OCI-M1 (cell line): ENCODE measurements at regions not wholly inside any gene's neighbourhood (a gene's known extent, or its start where the extent isn't known, plus 50 kb on each side); places are given as distances from the start of the nearest gene placed in this dataset.
A peak's percentile ranks its signal among the peaks of the same experiment; 100 is the strongest.
"Not testable (repeated sequence)": the region's sequence is repeated elsewhere in the genome, so short reads cannot be mapped to it uniquely, and the experiment has no call there.

Experiments
- DNase-seq: peaks from one replicate; lab custom pipeline; 2025; lab: John Stamatoyannopoulos, UW

DNA sequence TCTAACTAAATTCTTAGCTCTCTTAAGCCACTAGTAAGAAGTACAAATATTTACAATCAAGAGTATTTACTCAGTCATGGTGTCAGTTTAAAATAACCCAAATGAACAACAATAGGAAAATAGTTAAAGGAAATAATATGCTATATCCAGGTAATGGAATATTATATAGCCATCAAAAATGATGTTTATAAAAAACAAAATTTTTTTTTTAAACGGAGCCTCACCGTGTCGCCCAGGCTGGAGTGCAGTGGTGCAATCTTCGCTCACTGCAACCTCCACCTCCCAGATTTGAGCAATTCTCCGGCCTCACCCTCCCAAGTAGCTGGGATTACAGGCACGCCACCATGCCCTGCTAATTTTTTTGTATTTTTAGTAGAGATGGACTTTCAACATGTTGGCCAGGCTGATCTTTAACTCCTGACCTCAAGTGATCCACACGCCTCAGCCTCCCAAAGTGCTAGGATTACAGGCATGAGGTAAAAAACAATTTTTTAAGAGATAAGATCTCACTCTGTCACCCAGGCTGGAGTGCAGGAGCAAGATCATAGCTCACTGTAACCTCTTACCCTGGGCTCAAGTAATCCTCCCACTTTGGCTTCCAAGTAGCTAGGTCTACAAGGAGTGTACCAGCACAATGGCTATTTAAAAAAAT lies 132.5 kb downstream of the NOC3L start:
- DNase-seq: no peak

DNA sequence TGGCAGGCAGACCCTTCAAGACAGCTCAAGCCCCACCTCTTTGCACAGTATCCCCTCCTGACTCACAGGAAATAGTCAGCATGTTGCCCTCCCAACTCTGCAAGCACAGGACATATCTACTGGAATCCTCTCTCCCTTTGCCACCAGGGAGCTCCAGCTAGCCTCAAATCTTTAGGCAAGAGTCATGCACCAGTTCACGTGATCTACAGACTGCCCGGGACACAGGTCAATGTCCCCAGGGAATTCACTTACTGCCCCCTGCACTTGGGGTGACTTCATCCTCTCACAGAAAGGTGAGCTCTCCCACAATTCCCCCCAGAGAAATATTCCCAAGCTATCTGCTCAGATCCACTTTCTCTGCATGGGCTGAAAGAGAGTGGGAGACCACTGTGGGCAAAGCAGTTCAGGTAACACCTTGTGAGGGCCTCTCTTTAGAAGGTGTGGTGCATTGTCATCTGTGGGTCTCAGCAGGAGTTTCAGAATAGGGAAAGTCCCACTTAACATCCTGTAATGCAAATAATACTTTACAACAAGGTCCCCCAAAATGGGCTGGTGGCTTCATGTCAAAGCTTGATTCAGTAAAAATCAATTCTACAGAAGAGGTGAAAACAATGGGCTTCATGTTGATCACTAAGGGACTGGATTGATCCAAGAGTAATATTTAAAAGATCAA lies 129.9 kb downstream of the NOC3L start:
- DNase-seq: no peak

DNA sequence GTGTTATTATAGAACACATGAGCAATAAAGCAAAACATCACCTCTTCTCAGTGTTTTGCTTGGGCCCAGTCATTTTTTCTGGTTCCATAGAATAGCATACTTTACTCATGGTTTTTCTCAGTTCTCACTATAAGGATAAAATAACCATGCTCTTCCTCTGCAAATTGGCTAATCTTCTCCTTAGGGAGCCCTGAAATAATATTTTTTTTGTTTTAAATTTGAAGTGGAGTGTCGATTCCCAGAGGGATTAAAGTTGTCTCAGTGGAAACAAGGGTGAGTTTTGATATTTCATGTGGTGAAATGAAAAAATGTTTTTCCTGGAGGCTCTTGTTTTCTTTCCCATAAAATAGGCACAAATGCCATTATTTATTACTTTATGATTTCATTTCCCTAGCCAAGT lies 127.3 kb downstream of the NOC3L start:
- no peak for DNase-seq

DNA sequence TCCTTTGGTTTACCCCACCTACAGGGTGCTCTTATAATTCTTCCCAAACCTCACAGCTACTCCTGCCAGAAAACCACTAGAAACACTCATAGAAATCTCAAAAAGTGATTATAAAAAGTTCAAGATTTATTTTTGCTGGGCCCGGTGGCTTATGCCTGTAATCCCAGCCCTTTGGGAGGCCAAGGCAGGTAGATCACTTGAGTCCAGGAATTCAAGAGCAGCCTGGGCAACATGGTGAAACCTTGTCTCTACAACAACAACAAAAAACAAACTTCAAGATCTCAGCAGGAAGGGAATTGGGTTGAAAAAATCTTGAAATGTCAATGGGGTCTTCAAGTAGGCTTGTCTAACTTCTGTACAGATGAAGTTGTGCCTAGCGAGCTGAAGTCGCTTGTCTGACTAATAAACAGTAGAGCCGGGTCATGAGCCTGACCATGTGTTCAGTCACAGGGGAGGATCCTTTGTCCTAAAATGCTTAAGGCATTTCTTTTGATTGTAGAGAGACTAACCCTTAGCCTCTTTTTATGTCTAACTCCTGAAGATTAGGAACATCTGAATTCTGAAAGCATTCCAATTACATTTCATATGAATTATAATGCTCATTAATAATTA lies 124.6 kb downstream of the NOC3L start:
- no peak for DNase-seq

DNA sequence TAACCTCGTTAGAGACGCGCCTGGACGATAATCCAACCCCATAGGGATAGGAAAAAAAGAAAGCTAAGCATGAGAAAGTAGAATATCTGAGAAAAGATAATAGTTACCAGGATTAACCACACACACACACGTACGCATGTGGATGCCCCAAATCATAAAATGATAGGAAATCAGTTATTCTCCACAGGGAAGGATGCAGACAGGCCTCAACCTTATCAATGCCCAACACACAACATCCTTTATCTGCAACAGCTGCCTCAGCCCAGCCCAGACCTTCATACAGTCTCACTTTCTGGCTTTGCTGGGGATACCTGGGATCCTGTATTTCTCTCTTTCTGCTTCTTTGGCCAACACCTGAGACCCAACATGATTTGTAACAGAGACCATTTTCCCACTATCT lies 123.0 kb downstream of the NOC3L start:
- DNase-seq: peak; percentile 50

DNA sequence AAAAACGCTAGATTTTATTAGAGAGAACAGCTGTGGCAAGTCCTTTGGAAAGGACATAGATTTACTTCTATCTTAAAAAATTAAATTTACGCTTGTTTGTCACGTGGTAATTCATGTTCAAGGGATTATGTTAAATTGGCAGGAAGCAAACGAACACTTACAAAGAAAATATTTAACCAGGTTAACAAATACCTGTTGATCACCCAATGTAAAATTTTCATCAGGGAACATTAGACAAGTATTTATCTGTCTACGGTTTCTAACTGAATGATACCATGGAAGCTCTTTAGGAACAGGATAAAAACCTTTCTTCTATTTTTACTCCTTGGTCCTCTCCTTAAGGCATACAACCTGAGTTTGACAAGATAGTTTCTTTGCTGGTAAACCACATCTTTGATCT lies 122.2 kb downstream of the NOC3L start:
- no peak for DNase-seq

DNA sequence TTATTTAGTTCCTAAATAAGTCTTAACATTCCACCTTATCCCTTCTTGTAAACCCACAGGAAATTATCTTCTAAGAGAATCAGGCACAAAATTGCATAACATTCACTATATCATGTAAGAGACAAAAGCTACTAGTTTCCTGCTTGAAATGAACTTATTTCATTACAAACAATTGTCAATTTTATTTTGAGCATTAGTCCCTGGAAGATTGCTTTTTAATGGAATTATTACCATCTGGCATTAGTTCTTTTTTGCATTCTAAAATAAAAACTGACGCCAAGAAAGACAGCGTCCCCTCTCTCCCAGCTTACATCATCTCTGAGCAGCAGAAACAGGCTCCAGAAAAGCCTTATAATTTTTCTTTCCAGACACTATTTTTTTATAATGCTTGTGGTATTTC lies 121.8 kb downstream of the NOC3L start:
- DNase-seq: peak; percentile 35

DNA sequence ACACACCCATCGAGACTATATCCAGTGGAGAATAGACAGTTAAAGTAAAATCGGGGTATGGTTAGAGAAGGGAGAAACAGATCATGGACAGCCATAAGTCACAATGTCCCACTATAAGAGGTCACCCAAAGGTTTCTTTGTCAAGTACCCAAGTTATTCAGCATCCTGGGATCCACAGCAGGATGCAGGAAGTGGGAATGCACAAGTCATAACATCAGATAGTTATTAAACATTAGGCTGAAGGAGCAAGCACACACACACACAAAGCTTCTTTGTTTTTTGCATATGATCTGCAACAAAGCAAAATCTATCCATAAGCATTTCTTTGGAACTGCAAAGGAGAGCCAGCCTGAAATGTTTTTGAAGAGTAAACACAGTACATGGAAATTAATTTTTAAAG lies 111.6 kb downstream of the NOC3L start:
- DNase-seq: no peak

DNA sequence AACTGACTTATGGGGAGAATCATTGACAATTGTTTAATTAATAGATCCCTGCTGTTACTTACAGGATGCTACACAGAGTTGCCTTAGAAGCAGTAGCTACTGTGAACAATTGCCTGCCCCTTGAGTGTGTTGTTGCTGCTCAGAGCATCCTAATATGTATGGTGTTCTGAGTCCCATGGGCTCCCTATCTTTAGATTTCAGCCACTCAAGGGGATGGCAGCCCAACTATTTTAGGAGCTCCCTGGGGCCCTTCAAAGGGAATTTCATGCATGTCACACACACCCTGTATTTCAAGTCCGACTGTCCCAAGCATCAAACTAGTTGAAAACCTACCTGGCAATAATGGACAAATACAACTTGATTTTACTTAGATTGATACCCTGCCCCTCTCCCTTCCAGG lies 111.2 kb downstream of the NOC3L start:
- DNase-seq: no peak

DNA sequence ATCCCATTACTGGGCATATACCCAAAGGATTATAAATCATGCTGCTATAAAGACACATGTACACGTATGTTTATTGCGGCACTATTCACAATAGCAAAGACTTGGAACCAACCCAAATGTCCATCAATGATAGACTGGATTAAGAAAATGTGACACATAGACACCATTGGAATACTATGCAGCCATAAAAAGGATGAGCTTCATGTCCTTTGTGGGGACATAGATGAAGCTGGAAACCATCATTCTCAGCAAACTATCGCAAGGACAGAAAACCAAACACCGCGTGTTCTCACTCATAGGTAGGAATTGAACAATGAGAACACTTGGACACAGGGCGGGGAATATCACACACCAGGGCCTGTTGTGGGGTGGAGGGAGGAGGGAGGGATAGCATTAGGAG lies 105.3 kb downstream of the NOC3L start:
- not testable (repeated sequence) for DNase-seq

DNA sequence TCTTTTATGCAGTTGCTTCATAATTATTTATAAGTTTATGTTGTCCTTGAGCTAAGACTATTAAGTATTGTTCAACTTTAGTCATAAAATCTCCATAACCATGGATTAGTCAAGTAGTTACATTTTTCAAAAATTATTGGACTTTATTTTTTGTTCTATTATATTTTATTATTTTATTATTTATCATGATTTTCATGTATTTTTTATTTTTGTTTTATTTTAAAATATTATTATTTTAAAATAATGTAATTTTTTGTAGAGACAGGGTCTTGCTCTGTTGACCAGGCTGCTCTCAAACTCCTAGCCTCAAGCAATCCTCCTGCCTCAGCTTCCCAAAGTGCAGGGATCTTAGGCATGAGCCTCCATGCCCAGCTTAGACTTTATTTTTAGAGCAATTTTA lies 102.3 kb downstream of the NOC3L start:
- no peak for DNase-seq

DNA sequence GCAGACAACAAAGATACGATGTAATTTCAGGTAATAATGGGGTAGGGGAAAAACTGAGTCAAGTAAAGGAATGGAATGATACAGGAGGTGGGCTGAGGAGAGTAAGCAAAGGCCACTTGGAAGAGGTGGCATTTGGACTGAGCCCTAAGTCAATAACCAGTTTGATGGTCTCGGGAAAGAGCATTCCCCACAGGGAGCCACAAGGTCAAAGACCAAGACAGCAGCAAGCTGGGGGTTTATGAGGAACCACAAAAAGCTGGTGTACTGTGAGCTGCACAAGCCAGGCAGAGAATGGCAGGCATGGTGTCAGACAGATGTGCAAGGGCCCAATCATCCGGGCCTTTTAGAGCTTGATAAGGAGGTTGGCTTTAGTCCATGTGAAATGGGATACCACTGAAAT lies 98.7 kb downstream of the NOC3L start:
- DNase-seq: peak; percentile 42

DNA sequence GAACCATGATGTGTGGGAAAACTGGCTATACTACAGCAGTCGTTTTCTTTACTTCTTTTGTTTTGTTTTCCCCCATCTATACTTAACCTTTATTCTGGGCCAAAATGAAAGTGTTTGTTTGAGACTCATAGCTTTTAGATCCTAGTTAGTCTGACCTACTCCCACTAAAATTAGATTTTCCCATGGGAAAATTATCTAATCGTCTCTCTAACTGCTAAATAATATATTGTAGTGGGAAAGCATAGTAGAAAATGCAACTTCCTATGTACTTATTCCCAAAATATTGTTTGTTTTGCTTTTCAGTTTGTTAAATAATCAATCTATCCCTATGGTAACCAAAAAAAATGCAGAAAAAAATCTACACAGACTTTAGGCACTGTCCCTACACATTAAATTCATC lies 96.6 kb downstream of the NOC3L start:
- no peak for DNase-seq

DNA sequence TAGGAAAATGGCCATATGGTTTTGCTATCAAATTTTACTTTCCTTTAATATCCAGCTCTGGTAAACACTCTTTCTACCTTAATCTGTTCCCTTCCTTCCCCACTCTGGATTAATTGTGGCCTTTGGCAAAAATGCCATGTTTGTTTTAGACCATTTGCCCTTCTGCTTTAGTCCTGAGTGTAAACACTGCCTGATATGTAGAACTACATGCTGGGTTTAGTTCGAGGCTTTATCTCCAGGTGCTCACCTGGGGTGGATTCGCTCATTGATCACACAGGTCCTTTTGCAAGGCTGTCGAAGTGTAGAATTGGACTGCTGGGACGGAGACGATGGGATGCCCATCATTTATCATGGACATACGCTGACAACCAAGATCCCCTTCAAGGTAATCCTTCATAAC lies 94.1 kb downstream of the NOC3L start:
- DNase-seq: no peak

DNA sequence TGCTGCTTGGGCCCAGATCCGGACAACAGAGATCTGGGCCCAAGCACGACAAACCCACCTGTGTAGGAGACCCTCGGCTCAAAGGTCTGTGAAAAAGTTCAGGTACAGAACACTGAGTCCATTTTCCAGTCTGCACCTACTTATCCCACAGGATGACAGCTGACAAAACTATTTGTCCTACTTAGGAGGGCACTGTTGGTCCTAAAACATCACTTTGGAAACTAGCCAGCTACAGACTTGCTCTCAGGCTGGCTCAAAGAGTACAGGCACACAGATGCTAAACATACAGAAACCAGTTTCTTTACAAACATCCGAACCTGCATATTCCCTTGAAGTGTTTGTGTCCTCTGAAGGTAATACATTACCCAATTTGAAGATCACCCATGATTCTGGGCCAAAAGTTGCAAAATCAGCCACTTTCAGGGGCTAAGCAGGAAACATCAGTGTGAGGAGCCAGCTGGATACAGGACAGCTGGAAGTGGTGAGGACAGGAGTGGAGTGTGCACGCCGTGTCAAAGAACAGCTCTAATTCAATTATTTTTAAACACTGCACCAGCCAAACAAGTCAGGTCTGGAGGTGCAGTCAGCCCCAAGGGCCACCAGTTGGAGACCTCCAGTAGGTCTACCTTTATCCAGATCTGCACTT lies 88.5 kb downstream of the NOC3L start:
- DNase-seq: no peak

DNA sequence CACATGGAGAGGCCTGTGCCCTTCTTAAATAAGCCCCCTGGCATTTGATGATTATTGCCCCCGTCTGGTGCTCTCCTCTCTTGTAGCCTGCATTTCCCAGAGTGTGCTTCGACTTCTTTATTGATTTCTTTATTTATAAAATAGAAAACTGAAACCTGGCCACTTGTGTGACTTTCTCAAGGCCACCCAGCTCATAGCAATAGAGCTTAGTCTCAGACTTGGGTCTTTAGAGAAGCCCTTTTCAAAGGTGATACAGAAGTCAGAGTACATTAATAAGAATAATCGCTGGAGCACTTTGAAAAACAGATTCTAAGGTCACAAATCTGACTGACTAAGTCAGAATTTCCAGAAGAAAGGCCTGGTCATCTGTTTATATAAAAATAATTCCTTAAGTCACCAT lies 86.6 kb downstream of the NOC3L start:
- DNase-seq: no peak

DNA sequence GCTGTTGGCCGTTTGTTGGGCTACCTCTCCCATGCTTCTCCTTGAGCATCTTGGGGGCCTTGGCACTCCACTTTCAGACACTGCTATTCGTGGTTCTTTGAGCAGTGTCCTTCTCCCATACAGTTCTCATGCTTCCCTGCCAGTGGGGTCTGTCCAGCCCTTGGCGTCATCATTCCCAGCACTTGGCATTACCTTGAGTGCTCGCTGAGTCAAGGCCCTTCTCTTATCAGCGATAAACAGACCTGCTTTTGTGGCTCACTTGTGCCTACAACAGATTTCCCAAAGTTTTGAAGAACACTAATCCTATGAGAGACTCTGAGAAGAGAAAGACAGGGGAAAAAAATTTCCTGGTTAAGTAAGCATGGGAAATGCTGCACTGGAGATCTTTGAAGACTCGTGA lies 85.3 kb downstream of the NOC3L start:
- peak; percentile 22 for DNase-seq

DNA sequence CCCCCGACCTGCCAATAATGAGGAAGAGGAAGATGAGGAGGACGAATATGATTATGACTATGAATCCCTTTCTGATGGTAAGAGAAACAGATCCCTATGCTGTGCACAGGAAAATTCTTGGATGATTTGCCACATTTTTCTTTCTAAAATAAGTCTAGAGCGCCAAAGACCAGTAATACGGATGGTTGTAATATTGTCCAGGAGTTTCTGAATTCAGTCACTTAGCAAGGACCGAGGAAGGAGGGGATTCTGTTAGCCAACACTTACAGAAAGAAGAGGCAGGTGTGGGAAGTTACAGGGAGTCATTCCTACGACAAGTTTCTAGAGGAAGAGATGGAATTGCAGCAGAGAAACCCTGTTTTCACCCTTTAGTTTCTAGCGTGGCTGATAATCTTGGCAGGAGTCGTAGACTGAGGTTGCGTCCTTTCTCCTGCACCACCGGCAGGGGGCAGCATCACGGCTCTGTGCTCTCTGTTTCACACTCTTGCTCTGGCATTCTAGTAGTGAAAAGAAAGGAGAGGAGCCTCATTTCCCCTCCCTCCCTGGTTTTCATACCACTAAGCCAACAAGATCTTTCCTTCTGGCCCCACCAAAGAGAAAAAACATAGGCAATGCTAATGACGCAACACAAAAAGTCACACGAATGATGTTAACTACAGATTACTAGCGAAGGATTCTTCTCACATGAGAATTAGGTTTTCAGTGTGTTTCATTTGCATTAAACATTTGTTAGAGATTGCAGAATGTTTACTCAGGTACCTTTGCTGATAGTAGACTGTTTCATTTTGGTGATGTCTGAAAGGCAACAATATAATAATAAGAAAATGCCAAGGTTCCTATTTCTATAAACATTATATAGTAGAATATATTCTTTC lies 82.7 kb downstream of the NOC3L start:
- peak; percentile 80 for DNase-seq

DNA sequence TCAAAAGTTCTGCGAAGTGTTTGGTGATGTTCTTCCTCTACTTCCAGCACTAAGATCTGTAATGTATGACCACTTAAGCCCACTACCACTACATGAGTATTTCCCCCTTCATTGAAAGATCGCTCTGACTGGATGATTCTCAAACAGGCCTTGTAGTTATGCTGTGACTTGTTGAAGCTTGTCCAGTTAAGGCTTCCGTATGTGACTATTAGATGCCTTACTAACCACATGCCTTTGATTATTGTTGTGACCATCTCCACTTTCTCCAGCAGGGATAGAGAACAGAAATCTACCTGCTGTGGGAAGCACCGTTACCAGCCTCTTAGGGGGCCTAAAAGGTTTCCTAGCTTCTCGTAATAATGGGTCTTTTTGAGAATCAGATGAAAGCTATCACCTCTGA lies 81.1 kb downstream of the NOC3L start:
- no peak for DNase-seq

DNA sequence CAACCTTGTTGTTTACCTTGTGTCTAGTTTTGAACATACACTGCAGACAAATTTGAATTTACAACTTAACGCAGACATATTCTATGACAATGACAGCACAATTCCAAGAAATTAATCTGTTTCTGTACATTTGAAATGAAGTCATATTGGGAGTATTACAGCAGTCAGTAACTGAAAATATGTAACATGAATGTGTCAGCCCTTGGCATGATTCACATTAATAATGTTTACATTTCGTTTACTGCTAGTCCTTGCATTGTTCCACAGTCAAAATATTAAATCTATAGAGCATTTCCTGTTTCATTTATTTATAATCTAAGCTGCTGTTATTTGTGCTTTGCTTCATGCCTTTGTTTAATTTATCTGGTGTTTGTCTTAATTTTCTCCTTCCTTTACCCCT lies 80.4 kb downstream of the NOC3L start:
- DNase-seq: no peak
